IMR-90 (cell line): ENCODE measurements at regions not wholly inside any gene's neighbourhood (a gene's known extent, or its start where the extent isn't known, plus 50 kb on each side); places are given as distances from the start of the nearest gene placed in this dataset.

ENCODE experiments used
- BHLHE40 ChIP-seq: fragments of 150-350 bp; IDR thresholded peaks from 2 replicates; pipeline ENCODE4 v1.6.1; 2016; ENCODE audit warnings: mild to moderate bottlenecking, low read depth, low read length
- CEBPB ChIP-seq: IDR thresholded peaks from 2 replicates; pipeline ENCODE4 v1.6.1; 2012; ENCODE audit warnings: low read depth, low read length, improper control_type of control experiment
- CTCF ChIP-seq: conservative IDR thresholded peaks from 2 replicates; pipeline ENCODE4 v1.5.1; 2012; ENCODE audit warnings: mild to moderate bottlenecking, low read depth, low read length, improper control_type of control experiment
- FOS ChIP-seq: fragments of 150-350 bp; IDR thresholded peaks from 2 replicates; pipeline ENCODE4 v1.6.1; 2016; ENCODE audit warnings: low read depth, low read length
- MAFK ChIP-seq: IDR thresholded peaks from 2 replicates; pipeline ENCODE4 v1.6.1; 2012; ENCODE audit warnings: low read depth, low read length, improper control_type of control experiment
- POLR2A ChIP-seq: IDR thresholded peaks from 2 replicates; pipeline ENCODE4 v1.6.1; 2012; ENCODE audit warnings: mild to moderate bottlenecking, low read depth, low read length
- RAD21 ChIP-seq: IDR thresholded peaks from 2 replicates; pipeline ENCODE4 v1.6.1; 2012; ENCODE audit warnings: low read length, improper control_type of control experiment

GRCh38 chr19:31013384-31014020, 335.7 kb downstream of the TSHZ3 start:
- TF ChIP-seq BHLHE40 (no peak), CTCF (no peak), POLR2A (no peak), MAFK (no peak), RAD21 (no peak), CEBPB (no peak), FOS (no peak)
